HEK293 (cell line): ENCODE measurements at regions not wholly inside any gene's neighbourhood (a gene's known extent, or its start where the extent isn't known, plus 50 kb on each side); places are given as distances from the start of the nearest gene placed in this dataset.

Source experiments
- CTCF ChIA-PET: fragments of 350-600 bp; formaldehyde crosslinking; extraction: SDS; loops from one replicate; lab custom pipeline; 2021; ENCODE audit warnings: antibody characterized with exemption; lab: Yijun Ruan, JAX
- POLR2A ChIA-PET: fragments of 300-600 bp; formaldehyde crosslinking; extraction: SDS; loops from one replicate; lab custom pipeline; 2020; ENCODE audit warnings: antibody characterized with exemption, inconsistent platforms; lab: Yijun Ruan, JAX
- H3K27ac ChIP-seq: fragments of 200-500 bp; sonication (Bioruptor generic); 2 replicates; pipeline ENCODE4 v1.5.1; 2014; ENCODE audit warnings: low read depth, low read length, control low read depth, inconsistent platforms; ENCODE audit errors: extremely low read depth
- H3K36me3 ChIP-seq, 2 experiments: fragments of 200-500 bp in 1 of 2; sonication (Bioruptor generic) in 1 of 2; 1 replicate in 1 of 2; 2 replicates in 1 of 2; pipeline ENCODE4 v1.5.1; 2014 to 2017; ENCODE audit warnings: inconsistent platforms in 2 of 2, low read length in 2 of 2; ENCODE audit not compliant: control insufficient read depth in 2 of 2, insufficient read depth in 1 of 2
- H3K4me1 ChIP-seq: fragments of 200-500 bp; sonication (Bioruptor generic); 2 replicates; pipeline ENCODE4 v1.5.1; 2014; ENCODE audit warnings: mild to moderate bottlenecking, low read length, inconsistent platforms; ENCODE audit not compliant: control insufficient read depth, insufficient read depth
- H3K4me3 ChIP-seq: 2 replicates; pipeline ENCODE4 v1.5.1; 2011; ENCODE audit warnings: low read depth, mild to moderate bottlenecking, control low read depth, low read length, moderate library complexity
- H3K9me3 ChIP-seq: fragments of 200-500 bp; sonication (Bioruptor generic); 2 replicates; pipeline ENCODE4 v1.5.1; 2014; ENCODE audit warnings: low read depth, low read length, inconsistent platforms; ENCODE audit not compliant: control insufficient read depth, insufficient read depth
- GLI2 ChIP-seq: fragments of 450-650 bp; formaldehyde crosslinking; IDR thresholded peaks from 2 replicates; pipeline ENCODE4; 2017; ENCODE audit warnings: missing biosample characterization, missing genetic modification characterization, low read depth, borderline replicate concordance
- HOXD13 ChIP-seq: sonication (generic); formaldehyde crosslinking; IDR thresholded peaks from 2 replicates; pipeline ENCODE4 v1.8.0; 2022; ENCODE audit warnings: missing genetic modification reagents, borderline replicate concordance
- MZF1 ChIP-seq: fragments of 450-650 bp; formaldehyde crosslinking; IDR thresholded peaks from 2 replicates; pipeline ENCODE4 v1.5.1; 2017; ENCODE audit warnings: missing biosample characterization, missing genetic modification characterization, borderline replicate concordance
- TCF7L2 ChIP-seq: IDR thresholded peaks from 2 replicates; pipeline ENCODE4 v1.6.1; 2011; ENCODE audit warnings: low read depth, mild to moderate bottlenecking, inconsistent platforms, low read length, moderate library complexity, borderline replicate concordance
- ZBTB7A ChIP-seq: fragments of 450-650 bp; formaldehyde crosslinking; IDR thresholded peaks from 2 replicates; pipeline ENCODE4 v1.5.1; 2016; ENCODE audit warnings: low read depth, missing biosample characterization, missing genetic modification characterization
- ZEB2 ChIP-seq: fragments of 450-650 bp; formaldehyde crosslinking; IDR thresholded peaks from 2 replicates; pipeline ENCODE4 v1.5.1; 2016; ENCODE audit warnings: missing biosample characterization, missing genetic modification characterization
- ZFP69B ChIP-seq: fragments of 450-650 bp; formaldehyde crosslinking; IDR thresholded peaks from 2 replicates; pipeline ENCODE4 v1.5.1; 2016; ENCODE audit warnings: missing biosample characterization, missing genetic modification characterization
- ZIC2 ChIP-seq: fragments of 450-650 bp; formaldehyde crosslinking; IDR thresholded peaks from 2 replicates; pipeline ENCODE4 v1.5.1; 2016; ENCODE audit warnings: missing biosample characterization, missing genetic modification characterization
- ZNF114 ChIP-seq: fragments of 450-650 bp; formaldehyde crosslinking; IDR thresholded peaks from 2 replicates; pipeline ENCODE4 v1.5.0; 2017; ENCODE audit warnings: missing biosample characterization, missing genetic modification characterization
- ZNF132 ChIP-seq: fragments of 450-650 bp; formaldehyde crosslinking; IDR thresholded peaks from 2 replicates; pipeline ENCODE4 v1.5.1; 2017; ENCODE audit warnings: missing biosample characterization, missing genetic modification characterization, borderline replicate concordance
- ZNF2 ChIP-seq: fragments of 450-650 bp; formaldehyde crosslinking; IDR thresholded peaks from 2 replicates; pipeline ENCODE4 v1.5.1; 2016; ENCODE audit warnings: missing biosample characterization, missing genetic modification characterization
- ZNF311 ChIP-seq: fragments of 450-650 bp; formaldehyde crosslinking; IDR thresholded peaks from 2 replicates; pipeline ENCODE4 v1.5.1; 2017; ENCODE audit warnings: missing biosample characterization, missing genetic modification characterization, borderline replicate concordance
- ZNF416 ChIP-seq: fragments of 450-650 bp; formaldehyde crosslinking; IDR thresholded peaks from 2 replicates; pipeline ENCODE4 v1.5.1; 2016; ENCODE audit warnings: missing biosample characterization, missing genetic modification characterization
- ZNF423 ChIP-seq: fragments of 450-650 bp; formaldehyde crosslinking; IDR thresholded peaks from 2 replicates; pipeline ENCODE4 v1.5.1; 2016; ENCODE audit warnings: missing biosample characterization, missing genetic modification characterization
- ZNF433 ChIP-seq: fragments of 450-650 bp; formaldehyde crosslinking; IDR thresholded peaks from 2 replicates; pipeline ENCODE4 v1.5.1; 2016; ENCODE audit warnings: missing biosample characterization, missing genetic modification characterization, low read depth
- ZNF514 ChIP-seq: fragments of 450-650 bp; formaldehyde crosslinking; IDR thresholded peaks from 2 replicates; pipeline ENCODE4 v1.5.1; 2016; ENCODE audit warnings: missing biosample characterization, missing genetic modification characterization
- ZNF549 ChIP-seq: fragments of 450-650 bp; IDR thresholded peaks from 2 replicates; pipeline ENCODE4 v1.5.1; 2018; ENCODE audit warnings: missing biosample characterization, missing genetic modification characterization, mild to moderate bottlenecking, inconsistent platforms, moderate library complexity
- ZNF580 ChIP-seq: fragments of 450-650 bp; formaldehyde crosslinking; IDR thresholded peaks from 2 replicates; pipeline ENCODE4 v1.5.1; 2016; ENCODE audit warnings: missing biosample characterization, missing genetic modification characterization
- ZNF660 ChIP-seq: fragments of 450-650 bp; IDR thresholded peaks from 2 replicates; pipeline ENCODE4 v1.5.1; 2018; ENCODE audit warnings: missing biosample characterization, mild to moderate bottlenecking, missing genetic modification characterization
- ZXDB ChIP-seq: fragments of 450-650 bp; formaldehyde crosslinking; IDR thresholded peaks from 2 replicates; pipeline ENCODE4 v1.5.1; 2016; ENCODE audit warnings: missing biosample characterization, missing genetic modification characterization
- TF ChIP-seq, protein P1 (sequence below): fragments of 450-650 bp; formaldehyde crosslinking; IDR thresholded peaks from 2 replicates; pipeline ENCODE4 v1.5.1; 2016; ENCODE audit warnings: missing biosample characterization, missing genetic modification characterization, low read depth
- TF ChIP-seq, protein P2 (sequence below): fragments of 450-650 bp; formaldehyde crosslinking; IDR thresholded peaks from 2 replicates; pipeline ENCODE4 v1.5.1; 2016; ENCODE audit warnings: missing biosample characterization, missing genetic modification characterization

DNA sequence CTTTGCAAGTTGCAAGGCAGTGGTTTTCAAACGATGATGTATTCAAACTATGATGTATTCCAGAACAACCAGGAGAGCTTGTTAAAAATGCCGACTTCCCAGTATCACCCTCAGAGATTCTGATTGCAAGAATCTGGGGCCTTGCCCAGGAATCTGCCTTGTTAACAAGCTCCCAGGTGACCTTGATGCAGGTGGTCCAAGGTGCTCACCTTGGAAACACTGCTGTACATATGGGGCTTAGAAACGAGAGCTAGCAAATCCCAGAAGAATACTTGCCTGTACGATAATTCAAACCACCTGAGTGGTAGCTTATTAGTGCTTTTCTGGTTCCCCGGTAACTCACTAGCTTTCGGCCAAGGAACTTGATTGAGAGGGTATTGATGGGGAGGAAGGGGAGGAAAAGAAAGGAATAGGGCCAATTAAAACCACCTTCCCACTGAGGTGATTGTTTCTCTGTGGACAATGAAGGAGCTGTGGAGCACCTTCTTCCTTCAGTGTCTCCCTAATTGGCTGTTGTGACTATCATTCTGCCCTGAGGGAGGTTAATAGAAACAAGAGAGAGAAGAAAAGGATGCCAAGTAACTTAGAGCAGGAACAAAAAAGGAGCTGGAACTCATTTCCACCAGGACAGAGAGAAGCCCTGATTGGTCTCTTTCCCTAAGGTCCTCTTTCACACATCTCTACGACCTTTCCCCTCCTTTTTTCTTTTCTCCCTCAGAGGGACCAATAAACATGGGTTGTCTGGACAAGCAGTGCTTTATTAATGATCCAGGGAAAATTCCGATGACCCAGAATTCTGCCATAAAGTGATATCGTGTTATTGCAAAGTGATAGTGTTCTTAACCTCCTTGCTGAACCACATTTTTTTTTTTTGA is 218.8 kb downstream of the TMEM167A start:
- TF ChIP-seq, protein P1, sequence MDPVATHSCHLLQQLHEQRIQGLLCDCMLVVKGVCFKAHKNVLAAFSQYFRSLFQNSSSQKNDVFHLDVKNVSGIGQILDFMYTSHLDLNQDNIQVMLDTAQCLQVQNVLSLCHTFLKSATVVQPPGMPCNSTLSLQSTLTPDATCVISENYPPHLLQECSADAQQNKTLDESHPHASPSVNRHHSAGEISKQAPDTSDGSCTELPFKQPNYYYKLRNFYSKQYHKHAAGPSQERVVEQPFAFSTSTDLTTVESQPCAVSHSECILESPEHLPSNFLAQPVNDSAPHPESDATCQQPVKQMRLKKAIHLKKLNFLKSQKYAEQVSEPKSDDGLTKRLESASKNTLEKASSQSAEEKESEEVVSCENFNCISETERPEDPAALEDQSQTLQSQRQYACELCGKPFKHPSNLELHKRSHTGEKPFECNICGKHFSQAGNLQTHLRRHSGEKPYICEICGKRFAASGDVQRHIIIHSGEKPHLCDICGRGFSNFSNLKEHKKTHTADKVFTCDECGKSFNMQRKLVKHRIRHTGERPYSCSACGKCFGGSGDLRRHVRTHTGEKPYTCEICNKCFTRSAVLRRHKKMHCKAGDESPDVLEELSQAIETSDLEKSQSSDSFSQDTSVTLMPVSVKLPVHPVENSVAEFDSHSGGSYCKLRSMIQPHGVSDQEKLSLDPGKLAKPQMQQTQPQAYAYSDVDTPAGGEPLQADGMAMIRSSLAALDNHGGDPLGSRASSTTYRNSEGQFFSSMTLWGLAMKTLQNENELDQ (tag by site-specific recombination): no peak
- Histone ChIP-seq H3K4me3 (no peak overlapping the region), H3K4me1 (no peaks in the 10 kb centered on the region), H3K27ac (no peak overlapping the region), H3K9me3 (no peaks in the 10 kb centered on the region), H3K36me3 (no peaks in the 10 kb centered on the region)
- CTCF ChIA-PET: no interaction called here
- POLR2A ChIA-PET: no interaction called here

- H3K4me3 ChIP-seq: no peak overlapping the region
- H3K36me3 ChIP-seq: no peaks in the 10 kb centered on the region
- ChIA-PET POLR2A (no interaction called here), CTCF (no interaction called here)
- no peaks in the 10 kb centered on the region for H3K9me3 ChIP-seq
- TF ChIP-seq ZNF114 (tag by site-specific recombination): no peak
- TF ChIP-seq ZNF433 (tag by site-specific recombination): no peak
- no peaks in the 10 kb centered on the region for H3K4me1 ChIP-seq
- H3K27ac ChIP-seq: no peak overlapping the region
Observed at GRCh38 chr5:82855893-82856550, 221.2 kb downstream of the TMEM167A start.

DNA sequence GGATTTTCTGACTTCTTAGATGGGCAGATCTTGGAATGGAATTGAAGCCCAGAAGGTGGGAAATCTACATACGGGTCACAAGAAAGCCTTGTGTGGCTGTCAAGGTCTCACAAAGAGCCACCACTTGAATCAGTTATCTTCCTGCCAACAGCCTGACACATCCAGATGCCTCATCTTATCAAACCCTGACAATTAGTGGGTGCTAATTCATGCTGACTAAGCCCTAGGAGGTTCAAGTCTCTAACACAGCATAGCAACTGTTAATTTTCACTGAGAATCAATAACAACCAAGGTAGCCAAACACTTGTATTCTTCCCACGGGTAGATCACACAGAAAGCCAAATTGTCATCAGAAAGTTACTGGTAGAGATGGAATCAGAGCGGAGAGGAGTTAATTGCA is 222.2 kb downstream of the TMEM167A start:
- H3K4me3 ChIP-seq: no peak overlapping the region
- H3K9me3 ChIP-seq: no peaks in the 10 kb centered on the region
- H3K27ac ChIP-seq: no peak overlapping the region
- H3K4me1 ChIP-seq: no peaks in the 10 kb centered on the region
- ChIA-PET POLR2A (no interaction called here), CTCF (no interaction called here)
- no peaks in the 10 kb centered on the region for H3K36me3 ChIP-seq
- TF ChIP-seq ZXDB (tag by site-specific recombination): no peak
- no peak for TF ChIP-seq MZF1 (tag by site-specific recombination)
- no peak for TF ChIP-seq ZNF423 (tag by site-specific recombination)
- no peak for TF ChIP-seq ZNF514 (tag by site-specific recombination)
- TF ChIP-seq ZNF311 (tag by site-specific recombination): no peak
- no peak for TF ChIP-seq ZNF2
- TF ChIP-seq ZNF660 (tag by site-specific recombination): no peak
- no peak for TF ChIP-seq GLI2 (tag by site-specific recombination)
- TF ChIP-seq ZEB2: no peak
- TF ChIP-seq TCF7L2: no peak
- TF ChIP-seq ZFP69B: no peak
- no peak for TF ChIP-seq ZIC2 (tag by site-specific recombination)
- no peak for TF ChIP-seq ZNF580
- no peak for TF ChIP-seq ZNF132 (tag by site-specific recombination)
- TF ChIP-seq ZBTB7A (tag by site-specific recombination): no peak
- TF ChIP-seq HOXD13: no peak
- no peak for TF ChIP-seq ZNF416
- TF ChIP-seq ZNF549 (tag by site-specific recombination): no peak
- TF ChIP-seq, protein P2, sequence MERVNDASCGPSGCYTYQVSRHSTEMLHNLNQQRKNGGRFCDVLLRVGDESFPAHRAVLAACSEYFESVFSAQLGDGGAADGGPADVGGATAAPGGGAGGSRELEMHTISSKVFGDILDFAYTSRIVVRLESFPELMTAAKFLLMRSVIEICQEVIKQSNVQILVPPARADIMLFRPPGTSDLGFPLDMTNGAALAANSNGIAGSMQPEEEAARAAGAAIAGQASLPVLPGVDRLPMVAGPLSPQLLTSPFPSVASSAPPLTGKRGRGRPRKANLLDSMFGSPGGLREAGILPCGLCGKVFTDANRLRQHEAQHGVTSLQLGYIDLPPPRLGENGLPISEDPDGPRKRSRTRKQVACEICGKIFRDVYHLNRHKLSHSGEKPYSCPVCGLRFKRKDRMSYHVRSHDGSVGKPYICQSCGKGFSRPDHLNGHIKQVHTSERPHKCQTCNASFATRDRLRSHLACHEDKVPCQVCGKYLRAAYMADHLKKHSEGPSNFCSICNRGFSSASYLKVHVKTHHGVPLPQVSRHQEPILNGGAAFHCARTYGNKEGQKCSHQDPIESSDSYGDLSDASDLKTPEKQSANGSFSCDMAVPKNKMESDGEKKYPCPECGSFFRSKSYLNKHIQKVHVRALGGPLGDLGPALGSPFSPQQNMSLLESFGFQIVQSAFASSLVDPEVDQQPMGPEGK: no peak
